ENCODE measurements at regions not wholly inside any gene's neighbourhood (a gene's known extent, or its start where the extent isn't known, plus 50 kb on each side); places are given as distances from the start of the nearest gene placed in this dataset.
"Not testable (repeated sequence)": the region's sequence is repeated elsewhere in the genome, so short reads cannot be mapped to it uniquely, and the experiment has no call there.

DNA sequence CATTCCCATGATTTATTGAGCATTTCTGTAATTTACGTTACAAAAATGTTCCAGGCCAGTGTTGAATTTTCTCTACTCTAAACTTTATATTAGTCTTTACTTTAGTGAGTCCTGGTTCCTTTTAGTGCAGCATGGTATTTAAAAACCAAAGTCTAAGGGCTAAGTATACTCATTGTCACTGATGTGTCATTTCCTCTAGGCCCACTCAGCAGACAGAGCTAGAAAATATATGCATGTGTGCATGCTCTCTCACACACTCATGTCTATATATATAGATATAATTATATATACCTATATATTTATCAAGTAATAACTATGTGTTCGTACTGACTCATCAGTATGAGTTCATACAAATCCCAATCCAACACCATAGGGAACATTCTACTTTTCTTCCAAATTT, 132.5 kb upstream of the SLC8A1 start:
- DNase-seq = no peak

- no peak for DNase-seq
These were observed 139.9 kb upstream of the SLC8A1 start for GRCh38 chr2:40591774-40592173.

DNA sequence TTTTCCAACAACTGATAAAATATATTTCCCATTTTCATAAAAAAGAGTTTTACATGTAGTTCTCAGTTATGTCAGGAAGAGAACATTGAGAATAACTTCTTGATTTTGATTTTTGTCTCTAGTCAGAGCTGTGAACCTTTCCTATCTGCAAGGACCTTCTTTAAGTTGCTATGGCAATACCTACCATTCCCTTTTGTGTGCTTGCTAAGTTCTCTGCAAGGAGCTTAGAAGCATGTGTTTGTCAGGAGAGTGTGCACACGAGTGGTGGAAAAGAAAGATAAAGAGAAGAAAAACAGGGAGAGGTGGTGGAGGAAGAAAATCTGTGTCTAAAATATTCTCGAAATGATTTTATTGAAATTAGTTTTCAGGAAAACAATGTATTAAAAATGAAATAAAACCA, 140.3 kb upstream of the SLC8A1 start:
- DNase-seq = peak in 1 of 3 experiments; percentile 44

DNA sequence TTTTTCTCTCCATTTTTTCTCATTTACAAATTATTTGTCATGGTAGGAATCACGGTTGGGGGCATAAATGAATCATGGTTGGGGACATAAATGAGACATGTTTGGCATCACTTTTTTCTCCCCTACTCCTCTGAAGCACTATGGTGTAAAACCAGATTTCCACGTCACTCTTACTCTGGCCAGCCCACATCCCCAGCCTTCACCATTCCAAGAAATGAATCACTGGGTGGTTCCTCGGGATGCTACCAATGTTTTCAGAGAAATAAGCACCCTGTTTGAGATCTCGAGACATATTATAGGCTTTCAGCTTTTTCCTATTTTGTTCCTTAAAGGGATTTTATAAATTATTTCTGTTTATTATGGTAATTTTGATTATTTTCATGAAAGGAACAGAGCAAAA, 155.0 kb upstream of the SLC8A1 start:
- no peak for DNase-seq

GRCh38 chr2:40611196-40611595, 159.3 kb upstream of the SLC8A1 start:
- no peak for DNase-seq

DNA sequence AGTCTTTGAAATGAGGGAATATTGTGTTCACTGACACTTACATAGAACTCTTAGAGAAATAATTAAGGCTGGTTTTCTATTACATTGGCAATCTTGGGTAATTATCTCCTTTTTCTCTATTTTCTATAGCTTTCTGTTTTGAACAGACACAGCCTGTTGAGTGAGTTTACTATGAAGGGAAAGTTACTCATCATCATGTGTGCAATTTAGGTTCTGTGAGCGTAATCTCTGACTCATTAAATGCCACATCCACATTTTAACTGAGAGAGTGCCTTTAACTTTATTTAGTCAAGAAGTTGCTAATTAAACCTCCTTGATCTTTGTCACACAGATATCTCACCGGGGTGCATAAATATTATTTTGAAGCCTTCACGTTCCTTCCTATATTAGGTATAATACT, 174.0 kb upstream of the SLC8A1 start:
- DNase-seq = peak in 1 of 3 experiments; percentile 19

- DNase-seq = no peak
These were observed 176.7 kb upstream of the SLC8A1 start for GRCh38 chr2:40628556-40628955.

GRCh38 chr2:40629768-40630434, 178.0 kb upstream of the SLC8A1 start:
- no peak for DNase-seq

- DNase-seq = peak in 1 of 3 experiments; percentile 43
These were observed 187.4 kb upstream of the SLC8A1 start for GRCh38 chr2:40639320-40639719.

- DNase-seq = no peak
These were observed 190.3 kb upstream of the SLC8A1 start for GRCh38 chr2:40642237-40642636.

GRCh38 chr2:40642726-40643125, 190.8 kb upstream of the SLC8A1 start:
- no peak for DNase-seq

DNA sequence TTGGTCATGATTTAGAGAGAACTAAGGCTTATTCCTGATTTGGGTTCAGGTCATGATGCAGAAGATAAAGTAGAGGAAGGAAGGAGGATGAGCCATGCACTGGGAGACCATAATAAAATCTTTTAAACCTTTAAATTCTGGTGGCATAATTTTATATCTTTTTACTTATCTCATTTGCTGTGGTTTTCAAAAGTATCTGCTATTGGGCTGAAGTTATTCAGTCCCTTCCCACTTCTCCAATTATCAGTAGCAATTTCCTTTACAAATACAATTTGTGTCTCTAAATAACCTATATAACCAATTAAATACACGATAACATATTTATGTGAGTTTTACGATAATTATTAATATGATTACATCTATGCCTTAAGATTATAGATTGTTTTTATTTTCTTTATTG, 194.8 kb upstream of the SLC8A1 start:
- DNase-seq = no peak

DNA sequence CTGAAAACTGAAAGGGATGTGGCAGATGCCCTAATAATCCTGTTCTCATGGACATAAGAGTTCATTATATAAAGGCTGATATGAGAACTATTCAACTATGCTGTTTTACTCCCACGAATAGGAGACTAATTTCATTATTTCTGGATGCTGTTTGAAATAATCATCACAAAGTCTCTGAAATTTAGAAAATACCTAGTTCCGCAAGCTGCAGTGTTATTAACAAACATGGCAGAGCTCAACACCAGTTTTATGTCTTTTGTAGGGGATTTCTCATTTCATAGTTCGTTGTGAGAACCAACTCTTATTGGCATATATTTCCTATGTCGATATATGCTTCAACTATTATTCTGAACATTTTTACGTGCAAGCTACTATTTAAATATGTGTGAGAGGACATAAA, 200.3 kb upstream of the SLC8A1 start:
- DNase-seq = no peak

DNA sequence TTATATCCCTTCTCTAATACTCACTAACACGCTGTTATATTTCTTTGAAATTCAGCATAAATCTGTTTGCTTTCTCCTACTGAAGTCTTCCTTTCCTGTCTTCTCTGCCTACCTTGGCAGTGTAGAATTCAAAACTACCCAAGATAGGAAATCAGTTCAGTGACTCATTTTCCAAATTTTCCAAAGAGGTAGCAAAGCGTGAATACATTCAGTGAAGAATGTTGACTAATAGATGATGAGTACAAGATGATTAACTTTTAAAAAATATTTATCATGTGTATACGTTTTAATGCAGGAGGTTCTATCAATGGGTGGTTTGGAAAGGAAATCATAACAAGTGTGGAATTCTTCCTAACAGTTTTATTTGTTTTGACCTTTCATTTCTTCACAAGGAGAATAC, 201.9 kb upstream of the SLC8A1 start:
- no peak for DNase-seq

- no peak for DNase-seq
These were observed 202.5 kb upstream of the SLC8A1 start for GRCh38 chr2:40654346-40654745.

DNA sequence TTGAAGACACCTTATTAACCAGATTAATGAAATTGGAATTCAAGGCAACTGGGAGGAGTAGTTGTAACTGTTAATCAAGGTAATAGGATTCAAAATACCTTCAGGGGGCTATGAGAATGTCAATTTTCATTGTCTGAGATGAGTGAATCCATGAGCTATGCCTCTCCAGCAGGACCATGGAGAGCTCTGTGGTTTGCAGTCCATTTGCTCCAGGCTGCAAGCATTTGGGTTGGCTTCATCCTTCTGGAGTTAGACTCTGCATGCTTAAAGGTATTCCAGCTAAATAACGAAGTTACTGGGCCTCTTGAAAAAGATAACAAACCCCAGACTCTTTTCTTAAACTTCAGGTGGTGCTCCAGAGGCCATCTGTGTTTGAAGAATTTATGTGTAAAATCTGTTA, 207.1 kb upstream of the SLC8A1 start:
- no peak for DNase-seq

GRCh38 chr2:40665493-40666232, 213.8 kb upstream of the SLC8A1 start:
- peak in 1 of 3 experiments; percentile 15 for DNase-seq

- no peak for DNase-seq
These were observed 214.5 kb upstream of the SLC8A1 start for GRCh38 chr2:40666398-40666797.

- DNase-seq = peak in 1 of 3 experiments; percentile 49
These were observed 216.5 kb upstream of the SLC8A1 start for GRCh38 chr2:40668425-40668824.

- not testable (repeated sequence) for DNase-seq
These were observed 224.4 kb upstream of the SLC8A1 start for GRCh38 chr2:40676134-40676790.

DNA sequence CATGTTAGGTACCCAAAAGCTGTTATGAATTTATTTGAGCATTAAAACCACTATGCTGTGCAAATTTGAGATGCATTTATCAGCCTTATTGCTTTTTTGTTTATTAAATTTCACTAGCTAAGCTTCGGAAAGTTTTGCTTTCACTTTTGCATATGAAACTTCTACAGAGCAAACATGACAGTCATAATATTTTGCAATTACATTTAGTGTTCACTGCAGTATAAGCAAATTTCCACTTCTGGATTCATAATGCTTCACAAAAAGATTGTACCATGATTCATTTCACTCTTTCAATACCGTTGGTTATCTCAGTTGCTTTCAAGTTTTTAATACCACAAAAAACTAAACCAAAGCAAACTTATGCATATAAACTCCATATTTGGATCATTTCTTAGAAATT, 228.7 kb upstream of the SLC8A1 start:
- DNase-seq = no peak

DNA sequence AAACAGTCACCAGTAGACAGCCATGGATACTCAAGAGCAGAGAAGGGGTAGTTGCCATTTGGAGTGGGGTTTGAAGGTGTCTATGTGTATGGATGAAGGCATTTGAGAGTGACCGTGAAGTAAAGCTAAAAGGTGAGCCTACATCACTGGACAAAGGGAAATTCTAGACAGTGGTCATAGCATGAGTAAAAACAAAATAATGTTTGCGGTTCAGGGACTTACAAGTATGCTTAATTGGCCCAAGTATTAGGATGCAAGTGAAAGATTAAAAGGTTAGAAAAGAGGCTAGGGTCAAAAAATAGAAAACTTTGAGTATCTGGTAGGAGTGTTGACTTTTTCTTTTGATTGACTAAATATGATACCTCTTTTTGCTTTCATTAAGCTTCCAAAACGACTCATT, 238.1 kb upstream of the SLC8A1 start:
- DNase-seq = no peak

DNA sequence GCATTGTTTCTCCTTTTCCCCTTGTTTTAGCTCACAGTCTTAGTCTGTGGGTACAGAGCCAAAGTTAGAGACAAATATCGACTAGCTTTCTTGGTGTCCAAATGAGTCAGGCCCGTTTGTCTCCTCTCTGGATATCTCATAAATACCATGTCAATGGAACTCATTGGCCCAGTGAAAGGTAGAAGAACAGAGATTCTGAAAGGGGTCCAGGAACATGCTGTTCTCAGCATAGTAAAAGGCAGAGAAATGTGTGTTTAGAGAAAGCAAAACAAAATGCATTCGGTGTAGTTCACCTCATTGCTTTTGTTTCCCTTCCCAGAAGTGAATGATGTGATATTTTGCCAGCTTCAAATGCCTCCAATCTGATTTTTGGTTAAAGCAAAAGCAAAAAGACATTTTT, 238.6 kb upstream of the SLC8A1 start:
- DNase-seq = no peak

Measured in NCI-H1417 (cell line).